DOHH2 (cell line): ENCODE measurements at regions not wholly inside any gene's neighbourhood (a gene's known extent, or its start where the extent isn't known, plus 50 kb on each side); places are given as distances from the start of the nearest gene placed in this dataset.

ENCODE experiments used
- EZH2phosphoT487 ChIP-seq: fragments of 200-600 bp; sonication (generic); IDR thresholded peaks from 2 replicates; pipeline ENCODE4 v1.6.1; 2017; ENCODE audit warnings: borderline replicate concordance, mild to moderate bottlenecking, antibody characterized with exemption, low read length, moderate library complexity, mixed read lengths
- TF ChIP-seq, protein P1 (sequence below): fragments of 200-600 bp; sonication (generic); IDR thresholded peaks from one replicate; pipeline ENCODE4 v1.5.1; 2014; ENCODE audit warnings: antibody characterized with exemption, mild to moderate bottlenecking, low read depth, low read length; ENCODE audit not compliant: poor library complexity, severe bottlenecking

DNA sequence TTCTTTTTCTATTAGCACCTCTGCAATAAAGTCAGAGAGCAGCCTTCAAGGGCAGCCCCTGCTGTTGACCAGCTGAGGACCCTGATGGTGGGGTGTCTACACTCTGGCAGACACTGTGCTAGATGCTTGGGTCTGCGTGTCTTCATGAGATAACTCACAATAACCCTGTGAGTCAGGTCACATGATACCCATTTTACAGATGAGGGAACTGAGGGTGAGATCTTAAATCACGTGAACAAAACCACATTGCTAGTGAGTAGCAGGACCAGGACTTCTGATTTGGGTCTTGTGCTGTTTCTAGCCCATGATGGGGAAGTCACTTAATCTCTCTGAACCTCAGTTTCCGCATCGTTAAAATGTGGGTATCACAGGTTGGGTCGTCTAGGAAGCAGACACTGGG lies 118.5 kb upstream of the LIPC start:
- TF ChIP-seq, protein P1, sequence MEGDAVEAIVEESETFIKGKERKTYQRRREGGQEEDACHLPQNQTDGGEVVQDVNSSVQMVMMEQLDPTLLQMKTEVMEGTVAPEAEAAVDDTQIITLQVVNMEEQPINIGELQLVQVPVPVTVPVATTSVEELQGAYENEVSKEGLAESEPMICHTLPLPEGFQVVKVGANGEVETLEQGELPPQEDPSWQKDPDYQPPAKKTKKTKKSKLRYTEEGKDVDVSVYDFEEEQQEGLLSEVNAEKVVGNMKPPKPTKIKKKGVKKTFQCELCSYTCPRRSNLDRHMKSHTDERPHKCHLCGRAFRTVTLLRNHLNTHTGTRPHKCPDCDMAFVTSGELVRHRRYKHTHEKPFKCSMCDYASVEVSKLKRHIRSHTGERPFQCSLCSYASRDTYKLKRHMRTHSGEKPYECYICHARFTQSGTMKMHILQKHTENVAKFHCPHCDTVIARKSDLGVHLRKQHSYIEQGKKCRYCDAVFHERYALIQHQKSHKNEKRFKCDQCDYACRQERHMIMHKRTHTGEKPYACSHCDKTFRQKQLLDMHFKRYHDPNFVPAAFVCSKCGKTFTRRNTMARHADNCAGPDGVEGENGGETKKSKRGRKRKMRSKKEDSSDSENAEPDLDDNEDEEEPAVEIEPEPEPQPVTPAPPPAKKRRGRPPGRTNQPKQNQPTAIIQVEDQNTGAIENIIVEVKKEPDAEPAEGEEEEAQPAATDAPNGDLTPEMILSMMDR: no peak
- TF ChIP-seq EZH2phosphoT487: no peak
